HG03442 (cell line): ENCODE measurements at regions not wholly inside any gene's neighbourhood (a gene's known extent, or its start where the extent isn't known, plus 50 kb on each side); places are given as distances from the start of the nearest gene placed in this dataset.

Experiments
- ATAC-seq: cut with Tn5 transposase; IDR thresholded peaks from one replicate; pipeline ENCODE4 v1.9.1; 2021; ENCODE audit warnings: mild to moderate bottlenecking, moderate library complexity; ENCODE audit not compliant: unreplicated experiment

DNA sequence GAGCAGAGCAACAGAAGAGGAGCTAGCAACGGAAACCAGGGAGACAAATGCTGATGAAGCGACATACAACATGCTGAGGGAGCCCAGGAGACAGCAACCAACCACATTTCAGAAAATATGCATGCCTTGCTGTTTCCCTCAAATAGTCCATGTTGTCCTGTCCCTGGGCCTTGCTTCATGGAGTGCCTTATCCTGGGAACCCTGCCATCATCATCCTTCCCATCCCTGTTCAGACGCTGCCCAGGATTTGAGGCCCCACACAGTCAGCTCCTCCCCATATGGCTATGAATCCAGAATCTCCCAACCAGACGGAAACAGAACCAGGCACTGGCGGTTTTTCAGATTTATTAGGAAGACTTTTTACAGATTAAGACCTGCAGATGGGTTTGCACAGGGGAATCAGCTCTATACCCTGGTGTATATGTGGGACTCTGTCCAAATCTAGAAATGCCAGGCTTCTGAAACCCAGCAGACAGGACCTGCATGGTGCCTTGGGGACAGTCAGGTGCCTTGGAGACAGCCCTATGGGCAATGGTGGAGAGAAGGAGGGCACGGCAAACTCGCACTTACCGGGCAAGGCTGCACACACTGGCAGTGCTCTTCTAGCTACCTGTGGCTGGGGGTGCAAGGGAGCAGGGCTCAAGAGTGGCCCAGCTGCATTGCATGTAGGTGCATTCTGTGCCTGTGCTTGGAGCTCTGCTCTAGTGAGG, 199.7 kb upstream of the MAMLD1 start:
- no peak for ATAC-seq

DNA sequence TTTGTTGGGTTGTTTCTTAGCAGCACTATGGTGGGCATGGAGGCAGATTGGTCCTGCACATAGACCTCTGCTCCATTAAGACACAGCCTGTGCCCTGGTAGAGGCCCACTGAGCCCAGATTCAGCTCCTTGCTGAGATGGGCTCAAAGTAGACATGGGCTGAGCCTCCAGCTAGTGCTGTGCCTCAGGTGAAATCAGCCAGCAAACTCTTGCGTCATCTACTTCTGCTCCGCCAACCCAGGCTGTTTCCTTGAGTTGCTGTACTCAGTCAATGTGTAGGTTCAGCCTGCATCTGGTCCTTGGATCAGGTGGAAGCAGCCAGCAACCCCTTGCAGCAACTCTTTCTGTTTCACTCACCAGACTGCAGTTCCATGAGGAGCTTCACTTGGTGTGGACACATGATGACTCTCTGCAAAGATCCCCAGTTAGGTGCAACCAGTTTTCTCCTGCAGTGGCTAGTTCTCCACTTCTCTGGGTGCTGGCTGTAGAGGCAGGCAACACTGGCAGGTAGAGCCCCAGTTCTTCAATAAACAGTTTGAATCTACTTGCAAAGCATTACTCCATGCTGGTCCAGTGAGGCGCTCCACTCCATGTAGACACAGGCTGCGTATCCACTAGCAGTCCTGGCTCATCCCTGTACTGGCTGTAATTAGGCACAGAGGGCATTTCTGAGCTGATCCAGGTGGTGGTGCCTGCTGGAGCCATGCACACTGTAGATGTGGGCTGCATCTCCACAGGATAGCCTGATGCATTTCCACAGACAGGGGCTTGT, 199.0 kb upstream of the MAMLD1 start:
- ATAC-seq = no peak

GRCh38 chrX:150164971-150165600, 198.0 kb upstream of the MAMLD1 start:
- ATAC-seq = no peak

DNA sequence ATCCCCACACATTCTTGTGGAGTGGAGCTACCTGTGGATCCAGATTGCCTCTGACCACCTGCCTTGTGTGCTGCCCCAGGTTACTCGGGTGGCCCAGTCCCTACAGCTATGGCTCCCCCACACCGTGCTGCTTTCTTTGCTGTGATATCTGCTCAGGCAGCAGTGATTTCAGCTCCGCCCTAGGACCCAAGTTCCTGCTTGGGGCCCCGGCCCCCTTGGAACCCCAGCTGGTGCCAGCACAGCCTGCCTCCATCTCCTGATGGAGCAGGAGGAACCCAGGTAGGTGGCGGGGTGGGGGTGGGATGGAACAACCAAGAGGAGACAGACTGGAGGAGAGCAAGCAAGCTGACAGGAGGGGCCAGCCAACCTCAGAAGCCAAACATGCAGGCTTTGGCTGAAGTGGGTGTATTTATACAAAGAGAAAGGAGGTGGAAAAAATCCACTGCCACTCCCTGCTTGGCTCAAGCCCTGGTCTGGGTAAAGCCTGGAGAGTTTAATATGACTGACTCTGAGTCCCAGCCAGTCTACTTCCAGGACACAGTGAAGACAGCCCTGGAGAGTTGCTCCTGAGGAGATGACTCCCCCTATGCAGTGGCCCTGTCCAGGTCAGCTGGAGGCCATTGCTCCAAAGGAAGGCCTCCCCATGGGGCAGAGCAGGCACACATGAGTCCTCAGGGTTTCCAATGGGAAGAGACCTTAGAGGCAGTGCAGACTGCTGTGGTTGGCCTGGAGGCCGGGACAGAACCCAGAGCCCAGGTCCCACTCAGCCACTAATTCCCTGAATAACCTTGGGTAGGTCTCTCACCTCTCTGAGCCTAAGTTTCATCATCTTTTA, 197.1 kb upstream of the MAMLD1 start:
- no peak for ATAC-seq

DNA sequence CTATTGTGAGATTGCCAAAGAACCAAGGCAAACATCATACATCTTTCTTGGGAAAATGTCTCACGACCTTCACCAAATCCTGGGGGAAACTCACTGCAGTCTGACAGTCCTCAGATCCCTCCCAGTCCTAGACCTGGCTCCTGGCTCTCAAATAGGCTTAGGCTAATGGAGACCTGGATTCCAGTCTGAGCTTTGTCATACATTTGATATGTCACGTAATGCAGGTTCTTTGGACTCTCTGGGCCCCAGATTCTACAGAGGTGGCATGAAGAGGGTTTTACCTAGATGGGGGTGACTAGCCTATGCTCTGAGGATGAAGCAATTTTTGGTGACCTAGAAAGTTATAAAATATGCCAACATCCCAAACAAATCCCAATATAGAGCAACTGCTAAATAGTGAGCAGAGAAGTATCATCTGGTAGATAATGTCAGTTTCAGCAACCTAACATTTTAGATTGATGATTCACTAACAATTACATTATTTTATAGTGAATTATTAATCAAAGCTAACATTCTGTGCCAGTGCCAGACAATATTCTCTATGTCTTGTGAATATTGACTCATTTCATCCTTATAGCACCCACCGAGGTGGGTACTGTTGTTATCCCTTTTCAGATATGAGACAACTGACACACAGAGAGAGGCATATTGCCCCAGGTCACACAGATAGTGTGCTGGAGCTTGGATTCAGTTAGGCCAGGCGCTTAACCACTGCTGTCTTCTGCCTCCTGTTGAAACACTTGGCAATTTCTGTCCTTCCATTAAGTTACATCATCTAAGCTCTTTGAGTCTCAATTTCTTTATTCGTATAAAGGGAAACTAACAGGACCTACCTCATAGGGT, 195.4 kb upstream of the MAMLD1 start:
- no peak for ATAC-seq

GRCh38 chrX:150182161-150182560, 181.0 kb upstream of the MAMLD1 start:
- ATAC-seq = no peak

DNA sequence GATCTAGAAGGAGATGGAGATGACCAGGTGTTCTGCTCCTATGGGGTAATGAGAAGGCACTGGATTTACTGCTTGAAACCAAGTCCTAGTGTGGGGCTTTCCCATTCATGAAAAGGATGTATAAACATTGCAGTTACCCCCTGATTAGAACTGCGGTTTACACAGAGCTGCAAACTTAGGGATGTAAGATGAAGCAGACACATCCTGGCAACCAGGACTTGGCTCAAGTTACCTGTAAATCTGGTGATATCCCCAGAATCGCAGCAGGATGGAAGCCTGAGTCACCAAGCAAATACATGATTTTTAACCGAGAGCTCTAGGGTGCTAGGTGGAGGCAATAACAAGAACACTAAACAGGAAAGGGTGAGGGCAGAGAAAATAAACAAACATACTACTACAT, 178.6 kb upstream of the MAMLD1 start:
- no peak for ATAC-seq

- no peak for ATAC-seq
Measured at GRCh38 chrX:150185766-150186165, 177.4 kb upstream of the MAMLD1 start.

DNA sequence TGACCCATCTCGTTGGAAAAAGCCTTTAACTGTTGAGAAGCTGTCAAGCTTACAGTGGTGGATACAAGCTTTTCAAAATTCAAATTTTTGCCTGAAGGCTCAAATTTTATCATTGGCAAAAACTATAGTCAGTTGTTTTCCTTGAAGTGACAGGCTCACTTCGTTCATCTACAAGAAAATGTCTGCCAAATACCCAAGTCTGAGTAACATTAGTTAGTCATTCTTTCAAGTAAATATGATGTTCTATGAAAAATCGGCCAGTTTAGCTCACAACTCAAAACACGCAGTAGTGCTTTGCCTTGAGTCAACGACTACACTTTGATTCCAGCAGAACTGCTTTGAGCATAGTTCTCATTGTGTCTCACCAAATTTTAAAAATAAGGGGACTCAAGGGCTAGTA, 170.3 kb upstream of the MAMLD1 start:
- ATAC-seq = no peak

DNA sequence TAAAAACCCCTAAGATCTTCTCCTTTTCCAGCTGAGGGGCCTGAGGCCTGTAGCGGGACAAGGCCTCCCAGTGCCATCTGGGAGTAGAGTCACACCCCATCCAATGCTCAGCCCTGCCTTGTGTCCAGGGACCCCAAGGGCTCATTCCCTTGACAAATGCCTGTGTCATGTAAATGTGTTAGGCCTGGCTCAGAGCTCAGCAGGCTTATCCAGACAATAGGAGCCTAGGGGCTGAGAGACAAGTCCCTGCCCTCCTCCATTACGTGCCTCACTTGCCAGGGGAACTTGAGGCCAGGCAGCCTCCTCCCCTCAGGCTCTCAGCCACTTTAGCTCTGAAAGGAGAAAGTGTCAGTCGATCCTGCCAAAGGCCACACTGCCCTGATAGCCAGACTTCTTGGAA, 166.8 kb upstream of the MAMLD1 start:
- no peak for ATAC-seq

- ATAC-seq = no peak
Measured at GRCh38 chrX:150197388-150197787, 165.7 kb upstream of the MAMLD1 start.

- ATAC-seq = no peak
Measured at GRCh38 chrX:150198776-150199175, 164.3 kb upstream of the MAMLD1 start.

- ATAC-seq = no peak
Measured at GRCh38 chrX:150199181-150199580, 163.9 kb upstream of the MAMLD1 start.

GRCh38 chrX:150199803-150200202, 163.3 kb upstream of the MAMLD1 start:
- no peak for ATAC-seq

DNA sequence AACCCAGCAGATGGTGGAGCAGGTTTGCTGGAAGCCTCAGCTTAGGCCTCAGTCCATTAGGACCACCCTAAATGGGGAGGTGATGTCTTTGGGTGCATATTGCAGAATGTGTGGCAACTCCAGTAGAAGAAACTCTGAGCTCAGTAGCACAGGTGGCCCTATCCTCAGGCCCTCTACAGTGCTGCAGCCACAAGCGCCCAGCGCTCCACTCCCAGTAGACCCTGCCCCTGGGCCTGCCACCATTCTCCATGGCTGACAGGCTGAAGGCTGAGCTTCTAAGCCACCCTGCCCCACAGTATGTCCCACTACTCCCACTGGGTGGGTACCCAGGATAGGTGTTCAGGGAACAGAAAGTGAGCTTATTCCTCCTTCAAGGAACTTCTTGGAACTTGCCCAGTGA, 162.8 kb upstream of the MAMLD1 start:
- ATAC-seq = no peak

DNA sequence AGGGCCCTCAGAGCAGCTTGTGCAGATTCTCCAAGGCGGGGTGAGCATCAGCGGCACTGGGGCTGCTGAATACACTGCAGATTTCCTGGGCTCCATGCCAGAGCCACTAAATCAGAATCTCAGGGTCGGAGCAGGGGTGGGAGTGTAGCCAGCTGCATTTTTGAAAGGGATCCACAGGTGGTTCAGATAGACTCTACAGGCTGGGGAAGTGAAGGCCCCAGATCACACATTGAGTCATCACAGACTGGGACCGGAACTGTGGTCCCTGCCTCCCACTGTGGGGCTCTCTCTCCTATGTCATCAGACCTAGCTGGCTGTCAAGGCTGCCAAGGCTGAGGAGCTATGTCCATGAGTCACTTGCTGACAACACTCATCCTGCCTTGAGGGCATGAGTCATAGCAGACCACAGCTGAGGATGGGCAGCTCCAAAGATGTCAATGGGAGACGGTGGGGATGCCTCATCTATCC, 162.3 kb upstream of the MAMLD1 start:
- peak; percentile 99 for ATAC-seq

DNA sequence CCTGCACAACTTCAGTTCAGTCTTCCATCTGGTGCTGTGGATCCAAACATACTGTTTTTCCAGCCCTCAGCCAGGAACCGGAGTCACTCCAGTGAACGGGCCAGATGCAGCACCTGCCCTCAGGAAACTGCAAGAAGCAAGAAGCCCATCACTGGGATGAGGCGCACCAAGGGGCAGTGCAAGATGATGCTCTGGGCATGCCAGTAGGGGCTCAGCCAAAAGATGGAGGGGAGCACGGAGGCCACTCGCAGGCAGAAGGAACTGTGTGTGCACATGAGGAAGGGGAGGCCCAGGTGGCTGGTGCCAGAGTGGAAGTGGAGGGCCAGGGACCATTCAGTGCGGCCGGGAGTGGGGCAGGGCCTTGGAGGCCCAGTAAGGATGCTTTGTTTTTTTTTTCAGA, 161.7 kb upstream of the MAMLD1 start:
- ATAC-seq = no peak

GRCh38 chrX:150201841-150202240, 161.3 kb upstream of the MAMLD1 start:
- no peak for ATAC-seq

DNA sequence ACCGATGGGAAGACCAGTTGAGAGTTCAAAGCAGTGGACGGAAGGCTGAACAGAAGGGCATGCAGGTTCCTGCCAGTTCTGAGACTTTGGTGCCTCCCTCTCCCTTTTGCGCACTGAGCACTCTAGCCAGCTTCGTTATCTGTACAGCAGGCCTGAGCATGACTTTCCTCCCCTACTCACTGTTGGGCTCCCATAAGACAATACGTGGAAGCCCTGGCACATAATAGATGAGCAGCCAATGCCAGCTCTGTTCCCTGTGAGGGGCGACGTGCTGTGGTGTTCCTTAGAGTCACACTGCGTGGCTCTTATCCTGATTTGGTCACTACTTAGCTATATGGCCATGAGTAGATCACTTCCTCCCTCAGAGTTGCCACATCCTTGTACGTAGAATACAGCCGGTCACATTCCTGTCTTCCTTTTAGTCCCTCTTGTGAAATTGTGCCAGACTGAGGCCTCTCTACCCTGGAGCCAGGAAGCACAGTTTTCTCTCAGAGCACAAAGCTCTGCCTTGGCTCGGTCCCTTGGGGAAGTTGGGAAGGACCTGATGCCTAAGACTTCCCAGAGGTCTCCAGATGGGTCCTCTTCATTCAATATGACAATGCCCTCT, 160.4 kb upstream of the MAMLD1 start:
- no peak for ATAC-seq

GRCh38 chrX:150203248-150203645, 159.9 kb upstream of the MAMLD1 start:
- no peak for ATAC-seq
